SK-N-MC (cell line): ENCODE measurements at regions not wholly inside any gene's neighbourhood (a gene's known extent, or its start where the extent isn't known, plus 50 kb on each side); places are given as distances from the start of the nearest gene placed in this dataset.
"Not testable (repeated sequence)": the region's sequence is repeated elsewhere in the genome, so short reads cannot be mapped to it uniquely, and the experiment has no call there.

ENCODE experiments used
- DNase-seq: peaks from one replicate; pipeline ENCODE4 v3.0.0-alpha.2; 2011; ENCODE audit warnings: low read depth, low spot score
- H3K27ac ChIP-seq: fragments of 200-600 bp; sonication (generic); 2 replicates; pipeline ENCODE4 v1.5.1; 2016; ENCODE audit warnings: mixed run types
- H3K36me3 ChIP-seq: fragments of 200-600 bp; sonication (generic); 2 replicates; pipeline ENCODE4 v1.6.1; 2017; ENCODE audit warnings: antibody characterized with exemption, low read length, mixed read lengths; ENCODE audit not compliant: insufficient read depth
- H3K4me3 ChIP-seq: fragments of 200-600 bp; sonication (generic); 2 replicates; pipeline ENCODE4 v1.5.1; 2016
- H3K9ac ChIP-seq: fragments of 200-600 bp; sonication (generic); 2 replicates; pipeline ENCODE4 v1.8.0; 2017; ENCODE audit warnings: mixed run types, mixed read lengths; ENCODE audit not compliant: insufficient read length
- H3K9me3 ChIP-seq: fragments of 200-600 bp; sonication (generic); 2 replicates; pipeline ENCODE4 v1.6.1; 2017; ENCODE audit warnings: low read depth, mild to moderate bottlenecking, antibody characterized with exemption, low read length, moderate library complexity, mixed read lengths
- EZH2 ChIP-seq: fragments of 200-600 bp; sonication (generic); IDR thresholded peaks from one replicate; pipeline ENCODE4 v1.6.1; 2017; ENCODE audit warnings: antibody characterized with exemption
- FOXP2 ChIP-seq: optimal IDR thresholded peaks from 2 replicates; pipeline ENCODE3; 2011; ENCODE audit warnings: mild to moderate bottlenecking, moderate library complexity; ENCODE audit not compliant: insufficient read depth; ENCODE audit errors: extremely low read length, control extremely low read depth
- POLR2AphosphoS5 ChIP-seq: IDR thresholded peaks from 2 replicates; pipeline ENCODE4 v1.6.1; 2012; ENCODE audit warnings: mild to moderate bottlenecking, low read depth, low read length, borderline replicate concordance

DNA sequence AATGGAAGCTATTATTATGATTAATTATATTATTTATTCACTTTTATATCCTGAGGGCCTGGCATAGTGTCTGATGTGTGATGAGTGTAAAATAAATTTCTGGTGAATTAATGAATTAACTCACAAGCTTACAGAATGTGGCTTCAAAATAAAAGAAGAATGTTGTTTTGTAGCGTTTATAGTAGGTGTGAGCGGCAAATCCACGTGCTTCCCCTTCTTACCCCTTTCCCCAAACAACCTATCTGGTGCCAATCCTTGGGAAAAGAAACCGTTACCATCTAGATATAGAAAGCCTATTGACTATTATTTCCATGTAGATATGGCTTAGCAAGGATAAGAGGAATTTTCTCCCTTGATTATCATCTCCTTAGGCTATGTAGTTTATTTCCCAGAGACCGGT lies 144.6 kb upstream of the CITED2 start:
- no peak overlapping the region for H3K27ac ChIP-seq
- H3K4me3 ChIP-seq = no peak overlapping the region
- DNase-seq = no peak
- H3K36me3 ChIP-seq = no peaks in the 10 kb centered on the region
- no peak overlapping the region for H3K9ac ChIP-seq
- TF ChIP-seq EZH2 (no peak), POLR2AphosphoS5 (no peak), FOXP2 (no peak)
- H3K9me3 ChIP-seq = no peaks in the 10 kb centered on the region

DNA sequence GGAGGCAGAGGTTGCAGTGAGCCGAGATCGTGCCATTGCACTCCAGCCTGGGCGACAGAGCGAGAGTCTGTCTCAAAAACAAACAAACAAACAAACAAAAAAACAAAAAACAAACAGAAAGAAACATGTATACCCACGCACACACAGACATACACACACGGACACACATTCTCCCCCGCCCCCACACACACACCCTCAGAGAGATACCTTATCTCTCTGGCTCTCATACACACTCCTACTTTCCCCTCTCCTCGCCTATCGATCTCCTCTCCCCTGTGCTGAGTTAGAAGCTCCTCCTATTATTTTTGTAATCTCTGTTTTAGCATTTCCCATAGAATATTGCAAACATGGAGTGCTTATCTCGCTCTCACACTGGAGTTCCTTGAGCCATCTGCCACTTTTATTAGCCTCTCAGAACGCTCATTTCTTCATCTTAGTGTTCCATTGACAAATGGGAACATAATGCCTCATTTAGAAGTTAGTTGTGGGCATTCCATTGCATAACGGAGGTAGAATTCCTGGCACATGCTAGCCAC lies 144.2 kb upstream of the CITED2 start:
- Histone ChIP-seq H3K9me3 (no peaks in the 10 kb centered on the region), H3K4me3 (no peak overlapping the region)
- no peak for TF ChIP-seq EZH2
- TF ChIP-seq FOXP2 = no peak
- no peak for TF ChIP-seq POLR2AphosphoS5

DNA sequence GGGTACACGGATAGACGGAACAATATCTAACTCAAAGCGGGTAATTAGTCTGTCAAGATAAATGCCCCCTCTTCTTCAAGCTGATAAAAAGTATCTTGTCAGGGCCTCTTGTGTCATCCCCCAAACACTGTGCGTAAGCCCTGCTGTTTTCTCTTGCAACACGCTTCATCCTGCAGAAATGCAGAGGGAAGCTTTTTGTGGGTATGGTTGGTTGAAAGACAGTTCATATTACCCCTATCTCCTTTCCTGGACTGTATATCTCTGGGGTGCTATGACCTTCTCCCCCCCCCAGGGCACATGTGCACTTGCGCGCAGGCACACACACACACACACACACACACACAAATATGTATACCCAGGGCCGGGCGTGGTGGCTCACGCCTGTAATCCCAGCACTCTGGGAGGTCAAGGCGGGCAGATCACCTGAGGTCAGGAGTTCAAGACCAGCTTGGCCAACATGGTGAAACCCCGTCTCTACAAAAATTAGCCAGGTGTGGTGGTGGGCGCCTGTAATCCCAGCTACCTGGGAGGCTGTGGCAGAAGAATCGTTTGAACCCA lies 143.6 kb upstream of the CITED2 start:
- not testable (repeated sequence) for H3K9ac ChIP-seq, H3K9me3 ChIP-seq, H3K27ac ChIP-seq, DNase-seq, H3K36me3 ChIP-seq, H3K4me3 ChIP-seq

More for the DNA sequence above, 144.2 kb upstream of the CITED2 start:
- Histone ChIP-seq H3K9ac (no peak overlapping the region), H3K27ac (no peak overlapping the region), H3K36me3 (no peaks in the 10 kb centered on the region)
- no peak for DNase-seq

- Histone ChIP-seq H3K27ac (no peak overlapping the region), H3K9ac (no peak overlapping the region), H3K4me3 (no peak overlapping the region), H3K36me3 (no peaks in the 10 kb centered on the region), H3K9me3 (no peaks in the 10 kb centered on the region)
- no peak for TF ChIP-seq POLR2AphosphoS5
- TF ChIP-seq FOXP2 = no peak
- no peak for TF ChIP-seq EZH2
- DNase-seq = no peak
These were observed 141.1 kb upstream of the CITED2 start for GRCh38 chr6:139515511-139515910.

GRCh38 chr6:139514819-139515218 lies 140.4 kb upstream of the CITED2 start:
- Histone ChIP-seq H3K36me3 (no peaks in the 10 kb centered on the region), H3K9ac (no peak overlapping the region), H3K27ac (no peak overlapping the region), H3K4me3 (no peak overlapping the region), H3K9me3 (no peaks in the 10 kb centered on the region)
- no peak for DNase-seq
- no peak for TF ChIP-seq POLR2AphosphoS5
- TF ChIP-seq FOXP2 = no peak
- no peak for TF ChIP-seq EZH2

DNA sequence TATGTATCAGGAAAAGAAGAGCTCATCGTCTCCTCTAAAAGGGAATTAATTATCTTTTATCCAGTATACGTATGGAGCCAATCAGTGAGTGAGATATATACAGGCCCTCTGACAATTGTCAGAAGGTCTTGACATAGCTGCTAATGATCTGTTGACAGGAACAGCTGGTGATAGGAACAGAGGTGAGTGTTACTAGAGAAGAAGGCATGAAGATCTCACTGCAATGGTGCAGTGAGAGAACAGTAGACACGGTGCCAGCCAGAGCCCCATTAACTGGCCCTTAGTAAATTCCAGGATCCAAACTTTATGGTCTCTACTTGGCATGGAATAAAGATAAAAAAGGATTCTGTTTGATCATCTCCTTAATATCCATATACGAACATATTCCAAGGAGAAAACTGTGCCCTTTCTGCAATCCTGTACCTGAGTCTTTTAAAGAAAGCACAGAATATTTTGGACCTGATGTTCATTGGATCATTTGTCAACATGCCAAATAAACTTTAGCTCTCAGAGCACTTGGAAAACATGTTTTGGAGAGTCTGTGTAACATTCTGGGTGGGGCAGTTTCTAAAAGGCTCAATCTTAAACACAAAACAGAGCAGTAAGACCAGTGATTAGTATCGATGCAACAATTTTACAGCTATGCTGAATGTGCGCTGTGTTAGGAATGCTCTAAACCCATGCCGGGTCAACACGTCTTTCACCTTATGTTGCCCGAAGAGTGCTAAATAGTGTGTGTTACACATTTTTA lies 135.8 kb upstream of the CITED2 start:
- H3K4me3 ChIP-seq = no peak overlapping the region
- no peak overlapping the region for H3K27ac ChIP-seq
- H3K9me3 ChIP-seq = no peaks in the 10 kb centered on the region
- no peak for DNase-seq
- H3K36me3 ChIP-seq = no peaks in the 10 kb centered on the region
- TF ChIP-seq EZH2 (no peak), FOXP2 (no peak), POLR2AphosphoS5 (no peak)
- H3K9ac ChIP-seq = no peak overlapping the region

- no peak for DNase-seq
- no peak overlapping the region for H3K4me3 ChIP-seq
- no peaks in the 10 kb centered on the region for H3K36me3 ChIP-seq
- H3K9me3 ChIP-seq = no peaks in the 10 kb centered on the region
- H3K27ac ChIP-seq = no peak overlapping the region
- H3K9ac ChIP-seq = no peak overlapping the region
- TF ChIP-seq FOXP2 (no peak), EZH2 (no peak), POLR2AphosphoS5 (no peak)
These were observed 134.7 kb upstream of the CITED2 start for GRCh38 chr6:139509167-139509566.

DNA sequence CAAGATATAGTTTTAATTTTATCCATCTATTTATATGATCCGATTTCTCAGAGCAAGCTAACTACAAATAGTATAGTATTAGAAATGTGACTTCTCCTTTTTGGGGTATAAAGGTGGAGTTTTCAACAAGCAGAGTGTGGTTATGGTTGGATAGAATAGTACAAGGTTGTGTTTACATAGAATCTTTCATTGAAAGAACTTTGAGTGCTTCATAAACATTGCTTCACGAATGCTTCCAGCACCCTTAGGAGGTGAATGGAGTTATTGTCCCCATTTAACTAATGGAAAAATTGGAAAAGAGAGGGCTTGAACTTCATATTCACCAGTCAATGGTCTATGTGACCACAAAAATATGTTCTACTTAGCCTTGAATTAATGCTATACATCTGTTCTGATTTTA lies 134.1 kb upstream of the CITED2 start:
- Histone ChIP-seq H3K4me3 (no peak overlapping the region), H3K9ac (no peak overlapping the region), H3K9me3 (no peaks in the 10 kb centered on the region), H3K36me3 (no peaks in the 10 kb centered on the region), H3K27ac (no peak overlapping the region)
- no peak for DNase-seq
- TF ChIP-seq POLR2AphosphoS5 (no peak), EZH2 (no peak), FOXP2 (no peak)

GRCh38 chr6:139508023-139508422 lies 133.6 kb upstream of the CITED2 start:
- H3K36me3 ChIP-seq = no peaks in the 10 kb centered on the region
- no peak overlapping the region for H3K4me3 ChIP-seq
- H3K27ac ChIP-seq = no peak overlapping the region
- TF ChIP-seq EZH2 (no peak), FOXP2 (no peak), POLR2AphosphoS5 (no peak)
- H3K9me3 ChIP-seq = no peaks in the 10 kb centered on the region
- no peak overlapping the region for H3K9ac ChIP-seq
- no peak for DNase-seq
